IMR-90 (cell line): ENCODE measurements at regions not wholly inside any gene's neighbourhood (a gene's known extent, or its start where the extent isn't known, plus 50 kb on each side); places are given as distances from the start of the nearest gene placed in this dataset.

Experiments
- ATAC-seq: fragments of 200-7000 bp; cut with Tn5 transposase; 2 replicates; pipeline ENCODE4 v1.9.1; 2020; ENCODE audit warnings: low read depth, mild to moderate bottlenecking, moderate library complexity
- BruUV-seq: library from RNA; stranded (reverse); fragments of 400-500 nt; replicated peaks from 2 replicates; lab custom pipeline; 2021; lab: Mats Ljungman, UMichigan
- CTCF ChIA-PET: fragments of 300-600 bp; formaldehyde crosslinking; extraction: SDS; loops from one replicate; lab custom pipeline; 2021; ENCODE audit warnings: antibody characterized with exemption; lab: Yijun Ruan, JAX
- POLR2A ChIA-PET: fragments of 300-600 bp; sonication (Branson Sonifier 250); formaldehyde crosslinking; loops from one replicate; lab custom pipeline; 2022; ENCODE audit warnings: antibody characterized with exemption; ENCODE audit not compliant: unreplicated experiment; lab: Charles Lee
- DNase-seq: peaks from one replicate; pipeline ENCODE4 v3.0.0; 2013
- H2AFZ ChIP-seq: replicated peaks from 2 replicates; pipeline ENCODE3; 2013; ENCODE audit warnings: low read length, mild to moderate bottlenecking; ENCODE audit not compliant: poor library complexity
- H2AK5ac ChIP-seq: 2 replicates; pipeline ENCODE4 v1.6.1; 2013; ENCODE audit warnings: low read depth, low read length, inconsistent platforms
- H2AK9ac ChIP-seq: replicated peaks from 2 replicates; pipeline ENCODE3; 2013; ENCODE audit warnings: mild to moderate bottlenecking, low read depth, low read length, moderate library complexity; ENCODE audit not compliant: poor library complexity
- H2BK120ac ChIP-seq: 2 replicates; pipeline ENCODE4 v1.6.1; 2013; ENCODE audit warnings: low read depth, low read length, inconsistent platforms
- H2BK15ac ChIP-seq: 3 replicates; pipeline ENCODE4 v1.6.1; 2013; ENCODE audit warnings: low read depth, low read length, inconsistent platforms
- H2BK20ac ChIP-seq: 2 replicates; pipeline ENCODE4 v1.6.1; 2013; ENCODE audit warnings: low read depth, mild to moderate bottlenecking, inconsistent platforms, low read length, moderate library complexity
- H2BK5ac ChIP-seq: 2 replicates; pipeline ENCODE4 v1.6.1; 2013; ENCODE audit warnings: mild to moderate bottlenecking, low read depth, low read length, inconsistent platforms; ENCODE audit not compliant: poor library complexity, severe bottlenecking
- H3K14ac ChIP-seq: replicated peaks from 2 replicates; pipeline ENCODE4 v1.6.1; 2013; ENCODE audit warnings: low read depth, low read length, inconsistent platforms
- H3K18ac ChIP-seq: 2 replicates; pipeline ENCODE4 v1.6.1; 2013; ENCODE audit warnings: low read depth, low read length, control low read depth
- H3K23ac ChIP-seq: 2 replicates; pipeline ENCODE4 v1.6.1; 2013; ENCODE audit warnings: low read depth, low read length, inconsistent platforms
- H3K27ac ChIP-seq: 2 replicates; pipeline ENCODE4 v1.5.1; 2013; ENCODE audit warnings: mild to moderate bottlenecking, control low read depth, low read length; ENCODE audit not compliant: insufficient read depth
- H3K27me3 ChIP-seq: 2 replicates; pipeline ENCODE4 v1.6.1; 2013; ENCODE audit warnings: low read length; ENCODE audit not compliant: control insufficient read depth, insufficient read depth
- H3K36me3 ChIP-seq: 2 replicates; pipeline ENCODE4 v1.6.1; 2013; ENCODE audit warnings: low read length, mixed read lengths; ENCODE audit not compliant: control insufficient read depth, insufficient read depth
- H3K4ac ChIP-seq: 2 replicates; pipeline ENCODE4 v1.6.1; 2013; ENCODE audit warnings: low read depth, low read length, inconsistent platforms
- H3K4me1 ChIP-seq: 2 replicates; pipeline ENCODE4 v1.6.1; 2013; ENCODE audit warnings: low read length, mixed read lengths; ENCODE audit not compliant: control insufficient read depth, insufficient read depth
- H3K4me2 ChIP-seq: 2 replicates; pipeline ENCODE4 v1.6.1; 2013; ENCODE audit warnings: low read depth, mild to moderate bottlenecking, control low read depth, low read length, moderate library complexity
- H3K4me3 ChIP-seq: 2 replicates; pipeline ENCODE4 v1.5.1; 2013; ENCODE audit warnings: low read depth, mild to moderate bottlenecking, control low read depth, low read length, moderate library complexity; ENCODE audit not compliant: insufficient read depth
- H3K56ac ChIP-seq: 2 replicates; pipeline ENCODE4 v1.6.1; 2013; ENCODE audit warnings: low read length, inconsistent platforms; ENCODE audit not compliant: insufficient read depth; ENCODE audit errors: extremely low read depth
- H3K79me1 ChIP-seq, 2 experiments: 2 replicates each; pipeline ENCODE4 v1.6.1; 2013; ENCODE audit warnings: low read length in 2 of 2, inconsistent platforms in 1 of 2, low read depth in 1 of 2
- H3K9ac ChIP-seq: 2 replicates; pipeline ENCODE4 v1.6.1; 2013; ENCODE audit warnings: low read depth, low read length, control low read depth
- H3K9me1 ChIP-seq: 2 replicates; pipeline ENCODE4 v1.6.1; 2013; ENCODE audit warnings: low read length, inconsistent platforms; ENCODE audit not compliant: insufficient read depth
- H3K9me3 ChIP-seq: 2 replicates; pipeline ENCODE4 v1.6.1; 2013; ENCODE audit warnings: low read length; ENCODE audit not compliant: control insufficient read depth, insufficient read depth
- H4K20me1 ChIP-seq: 2 replicates; pipeline ENCODE4 v1.6.1; 2013; ENCODE audit warnings: low read length, inconsistent platforms; ENCODE audit not compliant: insufficient read depth
- H4K5ac ChIP-seq: 2 replicates; pipeline ENCODE4 v1.6.1; 2013; ENCODE audit warnings: mild to moderate bottlenecking, low read depth, low read length, control low read depth
- H4K8ac ChIP-seq, 2 experiments: 2 replicates each; pipeline ENCODE4 v1.6.1; 2013; ENCODE audit warnings: low read depth in 2 of 2, low read length in 2 of 2, control low read depth in 1 of 2, inconsistent platforms in 1 of 2
- H4K91ac ChIP-seq: 2 replicates; pipeline ENCODE4 v1.6.1; 2013; ENCODE audit warnings: low read depth, low read length, inconsistent platforms; ENCODE audit not compliant: insufficient read depth
- CEBPB ChIP-seq: IDR thresholded peaks from 2 replicates; pipeline ENCODE4 v1.6.1; 2012; ENCODE audit warnings: low read depth, low read length, improper control_type of control experiment
- CHD1 ChIP-seq: IDR thresholded peaks from 2 replicates; pipeline ENCODE4 v1.6.1; 2012; ENCODE audit warnings: low read depth, low read length, improper control_type of control experiment
- FOS ChIP-seq: fragments of 150-350 bp; IDR thresholded peaks from 2 replicates; pipeline ENCODE4 v1.6.1; 2016; ENCODE audit warnings: low read depth, low read length
- POLR2A ChIP-seq: IDR thresholded peaks from 2 replicates; pipeline ENCODE4 v1.6.1; 2012; ENCODE audit warnings: mild to moderate bottlenecking, low read depth, low read length
- RAD21 ChIP-seq: IDR thresholded peaks from 2 replicates; pipeline ENCODE4 v1.6.1; 2012; ENCODE audit warnings: low read length, improper control_type of control experiment
- RCOR1 ChIP-seq: IDR thresholded peaks from 2 replicates; pipeline ENCODE4 v1.6.1; 2012; ENCODE audit warnings: mild to moderate bottlenecking, low read length, improper control_type of control experiment; ENCODE audit not compliant: insufficient replicate concordance
- RFX5 ChIP-seq: IDR thresholded peaks from 2 replicates; pipeline ENCODE4 v1.8.0; 2012; ENCODE audit warnings: low read depth, mild to moderate bottlenecking, low read length, moderate library complexity
- SMC3 ChIP-seq: fragments of 150-350 bp; IDR thresholded peaks from 2 replicates; pipeline ENCODE4 v1.6.1; 2016; ENCODE audit warnings: low read depth, mild to moderate bottlenecking, antibody characterized with exemption, low read length, moderate library complexity
- WGBS, 2 experiments: methylation state at CpG; one replicate each; pipeline versions ENCODE4 v1.1.5 to v1.1.7; 2013; ENCODE audit warnings: missing lambda C conversion rate in 2 of 2; ENCODE audit not compliant: insufficient read length in 1 of 2; ENCODE audit errors: extremely low coverage in 2 of 2; 5-methylcytosine and 5-hydroxymethylcytosine counted together
- dilution Hi-C: fragments of 300-500 bp; cut with HindIII; formaldehyde crosslinking; loops from one replicate; pipeline ENCODE4 v1.14.3; 2018; ENCODE audit warnings: low sequenced_read_pairs; ENCODE audit not compliant: unreplicated experiment
- in situ Hi-C: fragments of 300-500 bp; cut with MboI; formaldehyde crosslinking; loops from 3 replicates; pipeline ENCODE4 v1.14.3; 2019; ENCODE audit warnings: low sequenced_read_pairs, inconsistent platforms, mixed read lengths
- intact Hi-C: fragments of 100-400 bp; cut with micrococcal nuclease; formaldehyde crosslinking; loops from 2 replicates; pipeline ENCODE4 v1.10.0; 2022
- TF ChIP-seq, protein P1 (sequence below): fragments of 150-350 bp; IDR thresholded peaks from 2 replicates; pipeline ENCODE4 v1.6.1; 2017; ENCODE audit warnings: mild to moderate bottlenecking, antibody characterized with exemption, low read length, low read depth
- TF ChIP-seq, protein P2 (sequence below): fragments of 150-350 bp; IDR thresholded peaks from 2 replicates; pipeline ENCODE4 v1.6.1; 2016; ENCODE audit warnings: low read depth, mild to moderate bottlenecking, low read length, moderate library complexity, borderline replicate concordance
- TF ChIP-seq, protein P3 (sequence below): conservative IDR thresholded peaks from 2 replicates; pipeline ENCODE4 v1.5.1; 2012; ENCODE audit warnings: mild to moderate bottlenecking, low read depth, low read length, improper control_type of control experiment

DNA sequence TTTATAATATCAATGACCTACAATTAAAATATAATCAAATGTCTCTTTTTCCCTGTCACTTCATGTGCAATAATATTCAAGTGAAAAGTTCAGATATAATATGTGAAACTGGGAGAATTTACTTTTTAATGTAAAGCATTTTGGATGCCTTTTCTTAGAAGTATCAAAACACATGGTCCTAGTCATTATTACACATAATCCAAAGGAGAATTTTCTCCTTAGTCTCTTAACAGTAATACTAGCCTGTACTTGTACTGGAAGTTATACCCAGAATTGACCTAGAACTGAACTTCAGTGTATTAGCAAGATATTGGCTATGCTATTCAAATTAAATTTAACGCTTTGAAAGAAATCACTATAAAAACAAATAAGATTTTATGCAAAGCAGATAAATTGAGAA is 842.6 kb upstream of the MANEA start:
- no peak for ATAC-seq
- Histone ChIP-seq H3K9me1 (no peaks in the 10 kb centered on the region), H2BK15ac (no peak overlapping the region), H3K9ac (no peak overlapping the region), H2BK20ac (no peak overlapping the region), H3K4me1 (no peaks in the 10 kb centered on the region), H2AK5ac (no peak overlapping the region), H3K4me3 (no peak overlapping the region), H3K27me3 (no peaks in the 10 kb centered on the region), H3K23ac (no peak overlapping the region), H3K9me3 (peaks cover 3% of the 10 kb centered on the region; the same call in 1 of the 2 replicates), H3K36me3 (no peaks in the 10 kb centered on the region), H2AK9ac (no peak overlapping the region), H3K27ac (no peak overlapping the region), H3K18ac (no peak overlapping the region), H2BK120ac (no peak overlapping the region), H4K8ac (no peak overlapping the region), H3K4me2 (no peak overlapping the region), H3K4ac (no peak overlapping the region), H4K5ac (no peak overlapping the region), H4K20me1 (no peaks in the 10 kb centered on the region), H3K79me1 (no peaks in the 10 kb centered on the region), H4K91ac (no peak overlapping the region), H3K56ac (no peak overlapping the region), H3K14ac (no peak overlapping the region), H2BK5ac (no peak overlapping the region), H2AFZ (no peak overlapping the region)
- no peak for DNase-seq
- ChIA-PET CTCF (no interaction called here), POLR2A (no interaction called here)
- TF ChIP-seq SMC3 (no peak), CHD1 (no peak), RFX5 (no peak), FOS (no peak), POLR2A (no peak), RCOR1 (no peak), RAD21 (no peak), CEBPB (no peak)
- TF ChIP-seq, protein P1, sequence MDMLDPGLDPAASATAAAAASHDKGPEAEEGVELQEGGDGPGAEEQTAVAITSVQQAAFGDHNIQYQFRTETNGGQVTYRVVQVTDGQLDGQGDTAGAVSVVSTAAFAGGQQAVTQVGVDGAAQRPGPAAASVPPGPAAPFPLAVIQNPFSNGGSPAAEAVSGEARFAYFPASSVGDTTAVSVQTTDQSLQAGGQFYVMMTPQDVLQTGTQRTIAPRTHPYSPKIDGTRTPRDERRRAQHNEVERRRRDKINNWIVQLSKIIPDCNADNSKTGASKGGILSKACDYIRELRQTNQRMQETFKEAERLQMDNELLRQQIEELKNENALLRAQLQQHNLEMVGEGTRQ = no peak
- TF ChIP-seq, protein P2, sequence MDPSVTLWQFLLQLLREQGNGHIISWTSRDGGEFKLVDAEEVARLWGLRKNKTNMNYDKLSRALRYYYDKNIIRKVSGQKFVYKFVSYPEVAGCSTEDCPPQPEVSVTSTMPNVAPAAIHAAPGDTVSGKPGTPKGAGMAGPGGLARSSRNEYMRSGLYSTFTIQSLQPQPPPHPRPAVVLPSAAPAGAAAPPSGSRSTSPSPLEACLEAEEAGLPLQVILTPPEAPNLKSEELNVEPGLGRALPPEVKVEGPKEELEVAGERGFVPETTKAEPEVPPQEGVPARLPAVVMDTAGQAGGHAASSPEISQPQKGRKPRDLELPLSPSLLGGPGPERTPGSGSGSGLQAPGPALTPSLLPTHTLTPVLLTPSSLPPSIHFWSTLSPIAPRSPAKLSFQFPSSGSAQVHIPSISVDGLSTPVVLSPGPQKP = no peak
- TF ChIP-seq, protein P3, sequence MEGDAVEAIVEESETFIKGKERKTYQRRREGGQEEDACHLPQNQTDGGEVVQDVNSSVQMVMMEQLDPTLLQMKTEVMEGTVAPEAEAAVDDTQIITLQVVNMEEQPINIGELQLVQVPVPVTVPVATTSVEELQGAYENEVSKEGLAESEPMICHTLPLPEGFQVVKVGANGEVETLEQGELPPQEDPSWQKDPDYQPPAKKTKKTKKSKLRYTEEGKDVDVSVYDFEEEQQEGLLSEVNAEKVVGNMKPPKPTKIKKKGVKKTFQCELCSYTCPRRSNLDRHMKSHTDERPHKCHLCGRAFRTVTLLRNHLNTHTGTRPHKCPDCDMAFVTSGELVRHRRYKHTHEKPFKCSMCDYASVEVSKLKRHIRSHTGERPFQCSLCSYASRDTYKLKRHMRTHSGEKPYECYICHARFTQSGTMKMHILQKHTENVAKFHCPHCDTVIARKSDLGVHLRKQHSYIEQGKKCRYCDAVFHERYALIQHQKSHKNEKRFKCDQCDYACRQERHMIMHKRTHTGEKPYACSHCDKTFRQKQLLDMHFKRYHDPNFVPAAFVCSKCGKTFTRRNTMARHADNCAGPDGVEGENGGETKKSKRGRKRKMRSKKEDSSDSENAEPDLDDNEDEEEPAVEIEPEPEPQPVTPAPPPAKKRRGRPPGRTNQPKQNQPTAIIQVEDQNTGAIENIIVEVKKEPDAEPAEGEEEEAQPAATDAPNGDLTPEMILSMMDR = no peak
- dilution Hi-C loops = no loop called here
- WGBS, 2 experiments = no CpG with 5 or more reads among the region's 1 CpG
- intact Hi-C loops = no loop called here
- BruUV-seq = no TSS peak
- in situ Hi-C loops = no loop called here
